Calu3 (cell line): ENCODE measurements at regions not wholly inside any gene's neighbourhood (a gene's known extent, or its start where the extent isn't known, plus 50 kb on each side); places are given as distances from the start of the nearest gene placed in this dataset.

Source experiments
- BruUV-seq: library from RNA; stranded (reverse); fragments of 400-500 nt; replicated peaks from 2 replicates; lab custom pipeline; 2021; lab: Mats Ljungman, UMichigan
- CTCF ChIA-PET: fragments of 300-600 bp; sonication (Branson Sonifier 250); formaldehyde crosslinking; loops from one replicate; lab custom pipeline; 2022; ENCODE audit warnings: antibody characterized with exemption; lab: Charles Lee
- DNase-seq: peaks from one replicate; pipeline ENCODE4 v3.0.0; 2022
- H3K27ac Mint-ChIP-seq: one replicate; pipeline ENCODE4 v1.8.0; 2022; ENCODE audit warnings: mixed read lengths; ENCODE audit not compliant: unreplicated experiment
- H3K27me3 Mint-ChIP-seq: one replicate; pipeline ENCODE4 v1.8.0; 2022; ENCODE audit warnings: mixed read lengths; ENCODE audit not compliant: unreplicated experiment
- H3K36me3 Mint-ChIP-seq: one replicate; pipeline ENCODE4 v1.8.0; 2022; ENCODE audit warnings: mild to moderate bottlenecking, moderate library complexity, mixed read lengths; ENCODE audit not compliant: insufficient read depth, unreplicated experiment
- H3K4me1 Mint-ChIP-seq: one replicate; pipeline ENCODE4 v1.8.0; 2022; ENCODE audit warnings: mild to moderate bottlenecking, low read depth, mixed read lengths; ENCODE audit not compliant: unreplicated experiment
- H3K4me3 Mint-ChIP-seq: one replicate; pipeline ENCODE4 v1.8.0; 2022; ENCODE audit warnings: mild to moderate bottlenecking, low read depth, moderate library complexity, mixed read lengths; ENCODE audit not compliant: unreplicated experiment
- H3K9me3 Mint-ChIP-seq: one replicate; pipeline ENCODE4 v1.8.0; 2022; ENCODE audit warnings: low read depth, mixed read lengths; ENCODE audit not compliant: unreplicated experiment
- intact Hi-C: fragments of 100-400 bp; cut with micrococcal nuclease; formaldehyde crosslinking; loops from one replicate; pipeline ENCODE4 v1.10.0; 2022; ENCODE audit not compliant: unreplicated experiment
- TF ChIP-seq, protein P1 (sequence below): fragments of 200-600 bp; IDR thresholded peaks from one replicate; pipeline ENCODE4 v1.8.0; 2022; ENCODE audit warnings: antibody characterized with exemption; ENCODE audit not compliant: unreplicated experiment

- CTCF ChIA-PET: no interaction called here
- BruUV-seq: no TSS peak
Measured at GRCh38 chr5:2181149-2181548, 298.4 kb upstream of the IRX4 start.

DNA sequence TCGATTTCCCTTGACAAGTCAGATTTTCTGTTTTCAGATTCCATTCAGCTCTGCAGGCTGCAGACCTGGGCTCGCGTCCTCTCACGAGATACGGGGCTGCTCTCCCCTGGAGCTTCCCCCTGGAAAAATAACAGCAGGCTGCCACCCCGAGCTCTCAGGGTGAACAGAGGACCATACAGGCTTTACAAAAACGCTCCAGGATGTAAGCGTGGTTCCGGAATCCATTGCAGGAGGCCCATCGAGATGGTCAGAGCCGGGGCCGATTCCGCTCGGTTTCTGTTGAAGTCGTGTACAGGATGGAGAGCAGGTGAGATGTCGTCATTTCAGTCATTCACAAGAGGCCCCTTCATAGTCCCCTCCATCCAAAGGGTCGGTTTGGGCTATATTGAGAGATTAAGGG lies 297.7 kb upstream of the IRX4 start:
- intact Hi-C loops: no loop called here
- CTCF ChIA-PET: no interaction called here
- no TSS peak for BruUV-seq
- TF ChIP-seq, protein P1, sequence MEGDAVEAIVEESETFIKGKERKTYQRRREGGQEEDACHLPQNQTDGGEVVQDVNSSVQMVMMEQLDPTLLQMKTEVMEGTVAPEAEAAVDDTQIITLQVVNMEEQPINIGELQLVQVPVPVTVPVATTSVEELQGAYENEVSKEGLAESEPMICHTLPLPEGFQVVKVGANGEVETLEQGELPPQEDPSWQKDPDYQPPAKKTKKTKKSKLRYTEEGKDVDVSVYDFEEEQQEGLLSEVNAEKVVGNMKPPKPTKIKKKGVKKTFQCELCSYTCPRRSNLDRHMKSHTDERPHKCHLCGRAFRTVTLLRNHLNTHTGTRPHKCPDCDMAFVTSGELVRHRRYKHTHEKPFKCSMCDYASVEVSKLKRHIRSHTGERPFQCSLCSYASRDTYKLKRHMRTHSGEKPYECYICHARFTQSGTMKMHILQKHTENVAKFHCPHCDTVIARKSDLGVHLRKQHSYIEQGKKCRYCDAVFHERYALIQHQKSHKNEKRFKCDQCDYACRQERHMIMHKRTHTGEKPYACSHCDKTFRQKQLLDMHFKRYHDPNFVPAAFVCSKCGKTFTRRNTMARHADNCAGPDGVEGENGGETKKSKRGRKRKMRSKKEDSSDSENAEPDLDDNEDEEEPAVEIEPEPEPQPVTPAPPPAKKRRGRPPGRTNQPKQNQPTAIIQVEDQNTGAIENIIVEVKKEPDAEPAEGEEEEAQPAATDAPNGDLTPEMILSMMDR: no peak
- no peaks in the 10 kb centered on the region for H3K4me1 Mint-ChIP-seq
- H3K27me3 Mint-ChIP-seq: no peaks in the 10 kb centered on the region
- DNase-seq: no peak
- H3K4me3 Mint-ChIP-seq: no peak overlapping the region
- H3K36me3 Mint-ChIP-seq: no peaks in the 10 kb centered on the region
- H3K27ac Mint-ChIP-seq: no peak overlapping the region
- peaks cover 5% of the 10 kb centered on the region for H3K9me3 Mint-ChIP-seq

More at GRCh38 chr5:2181149-2181548, 298.4 kb upstream of the IRX4 start:
- intact Hi-C loops: no loop called here
- Mint-ChIP-seq H3K9me3 (peaks cover 5% of the 10 kb centered on the region), H3K4me1 (no peaks in the 10 kb centered on the region), H3K27me3 (no peaks in the 10 kb centered on the region), H3K36me3 (no peaks in the 10 kb centered on the region), H3K4me3 (no peak overlapping the region), H3K27ac (no peak overlapping the region)
- TF ChIP-seq, protein P1: no peak
- DNase-seq: no peak

DNA sequence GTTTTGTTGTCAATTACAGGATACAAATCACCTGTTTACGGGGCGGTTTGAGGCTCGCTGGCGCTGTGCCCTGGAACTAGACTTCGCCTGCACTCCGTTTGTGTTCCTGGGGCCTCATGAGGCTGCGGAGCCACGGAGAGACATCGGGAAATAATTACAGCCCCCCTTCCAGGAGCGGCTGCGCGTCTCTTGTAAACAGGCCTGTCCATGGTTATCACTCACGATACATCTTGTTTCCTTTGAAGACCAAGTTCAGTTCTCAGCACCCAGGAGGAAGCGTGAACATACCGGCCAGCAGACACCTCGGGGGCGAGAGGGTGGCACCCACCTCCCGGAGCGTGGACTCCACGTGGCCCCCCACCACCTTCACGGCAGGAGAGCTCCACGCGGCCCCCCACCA lies 297.1 kb upstream of the IRX4 start:
- TF ChIP-seq, protein P1: no peak
- no peaks in the 10 kb centered on the region for H3K36me3 Mint-ChIP-seq
- H3K27me3 Mint-ChIP-seq: no peaks in the 10 kb centered on the region
- no peak overlapping the region for H3K4me3 Mint-ChIP-seq
- no peak overlapping the region for H3K27ac Mint-ChIP-seq
- H3K9me3 Mint-ChIP-seq: peaks cover 5% of the 10 kb centered on the region
- intact Hi-C loops: no loop called here
- no peak for DNase-seq
- no peaks in the 10 kb centered on the region for H3K4me1 Mint-ChIP-seq
- CTCF ChIA-PET: no interaction called here
- BruUV-seq: no TSS peak

GRCh38 chr5:2178528-2178927 lies 295.8 kb upstream of the IRX4 start:
- Mint-ChIP-seq H3K36me3 (no peaks in the 10 kb centered on the region), H3K27ac (no peak overlapping the region), H3K9me3 (peaks cover 3% of the 10 kb centered on the region), H3K4me1 (no peaks in the 10 kb centered on the region), H3K4me3 (no peak overlapping the region), H3K27me3 (peaks cover 6% of the 10 kb centered on the region)
- no peak for DNase-seq
- BruUV-seq: no TSS peak
- CTCF ChIA-PET: no interaction called here
- intact Hi-C loops: no loop called here
- TF ChIP-seq, protein P1: no peak

- H3K4me1 Mint-ChIP-seq: no peaks in the 10 kb centered on the region
- no peaks in the 10 kb centered on the region for H3K36me3 Mint-ChIP-seq
- intact Hi-C loops: no loop called here
- peaks cover 10% of the 10 kb centered on the region for H3K27me3 Mint-ChIP-seq
- no TSS peak for BruUV-seq
- H3K4me3 Mint-ChIP-seq: no peak overlapping the region
- no peak for DNase-seq
- TF ChIP-seq, protein P1: no peak
- peaks cover 6% of the 10 kb centered on the region for H3K9me3 Mint-ChIP-seq
- no peak overlapping the region for H3K27ac Mint-ChIP-seq
- CTCF ChIA-PET: no interaction called here
Measured at GRCh38 chr5:2178071-2178477, 295.3 kb upstream of the IRX4 start.
